Head of caudate nucleus (tissue), 42 donors: ENCODE measurements at regions not wholly inside any gene's neighbourhood (a gene's known extent, or its start where the extent isn't known, plus 50 kb on each side); places are given as distances from the start of the nearest gene placed in this dataset.
"Not testable (repeated sequence)": the region's sequence is repeated elsewhere in the genome, so short reads cannot be mapped to it uniquely, and the experiment has no call there.

ENCODE experiments used
- DNase-seq, 42 donors: peaks; one replicate each; pipeline versions ENCODE4 v3.0.0 to v3.0.0-alpha.2; 2020 to 2021; ENCODE audit warnings: mixed read lengths in 7 of 42
- intact Hi-C: fragments of 100-400 bp; cut with DNase I; formaldehyde crosslinking; loops from one replicate; pipeline ENCODE4 v1.15.0; 2022

DNA sequence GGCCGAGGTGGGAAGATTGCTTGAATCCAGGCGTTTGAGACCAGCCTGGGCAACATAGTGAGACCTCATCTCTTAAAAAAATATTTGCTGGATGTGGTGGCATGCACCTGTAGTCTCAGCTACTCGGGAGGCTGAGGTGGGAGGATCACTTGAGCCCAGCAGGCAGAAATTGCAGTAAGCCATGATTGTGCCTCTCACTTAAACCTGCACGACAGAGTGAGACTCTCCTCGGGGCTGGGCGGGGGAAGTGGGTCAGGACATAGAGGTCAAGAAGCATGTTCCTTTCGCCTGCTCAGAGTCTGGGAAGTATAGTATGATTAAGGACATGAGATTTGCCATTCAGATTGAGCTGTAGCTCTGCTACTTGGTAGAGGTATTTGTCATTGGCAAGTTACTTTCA lies 52.3 kb downstream of the SEPTIN7 start:
- not testable (repeated sequence) for DNase-seq
- intact Hi-C loops = loop anchor here (10.0 kb wide), 1 partner anchor 48 kb away; the partner anchor contains the start of gene SEPTIN7

DNA sequence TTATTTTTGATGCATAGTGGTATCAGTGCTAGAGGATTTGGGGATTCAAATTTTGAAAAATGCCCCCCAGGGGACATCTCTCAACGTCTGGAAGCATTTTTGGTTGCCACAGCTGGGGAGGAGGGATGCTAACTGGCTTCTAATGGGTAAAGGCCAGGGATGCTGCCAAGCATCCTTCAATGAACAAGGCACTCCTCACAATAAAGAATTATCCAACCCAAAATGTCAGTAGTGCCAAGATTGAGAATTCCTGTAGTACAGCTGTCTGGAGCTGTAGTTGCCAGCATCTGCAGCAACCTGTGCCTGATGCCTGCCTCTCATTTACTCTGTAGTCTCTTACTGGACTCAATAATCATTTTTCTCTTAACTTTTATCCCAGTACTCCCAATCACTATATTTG lies 53.5 kb downstream of the SEPTIN7 start:
- intact Hi-C loops = loop anchor here (10.0 kb wide), 1 partner anchor 50 kb away; the partner anchor contains the start of gene SEPTIN7
- DNase-seq = peak in 32 of 42 donors; percentile 9 to 77 (median 46)

DNA sequence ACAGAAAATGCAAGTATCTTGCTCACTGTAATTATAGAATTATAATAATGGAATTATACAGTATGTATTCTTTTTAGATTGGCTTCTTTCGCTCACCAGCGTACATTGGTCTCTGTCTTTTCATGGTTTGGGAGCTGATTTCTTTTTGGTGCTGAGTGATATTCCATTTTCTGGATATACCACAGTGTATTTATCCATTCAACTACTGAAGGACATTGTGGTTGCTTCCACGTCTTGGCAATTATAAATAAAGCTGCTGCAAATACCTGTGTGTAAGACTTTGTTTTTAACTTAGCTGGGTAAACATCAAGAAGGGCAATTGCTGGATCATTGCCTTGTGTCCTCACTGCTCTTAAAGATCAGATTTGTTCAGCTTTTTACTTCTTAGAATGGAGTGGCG lies 55.3 kb downstream of the SEPTIN7 start:
- no peak for DNase-seq
- intact Hi-C loops = loop anchor here (10.0 kb wide), 1 partner anchor 51 kb away; the partner anchor contains the start of gene SEPTIN7

DNA sequence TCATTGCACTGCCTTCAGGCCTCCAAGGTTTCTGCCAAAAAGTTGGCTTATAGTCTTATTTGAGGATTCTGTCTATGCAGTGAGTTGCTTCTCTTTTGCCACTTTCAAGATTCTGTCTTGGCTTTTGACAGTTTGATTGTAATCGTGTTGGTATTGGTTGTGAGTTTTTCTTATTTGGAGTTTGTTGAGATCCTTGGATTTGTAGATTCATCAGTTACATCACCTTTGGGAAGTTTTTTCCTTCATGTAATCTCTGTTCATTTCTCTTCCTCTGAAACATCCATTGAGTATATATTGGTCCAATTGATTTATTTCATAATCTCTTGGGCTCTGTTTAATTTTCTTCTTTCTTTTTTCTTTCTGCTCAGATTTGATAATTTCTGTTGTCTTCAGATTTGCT lies 59.8 kb downstream of the SEPTIN7 start:
- no peak for DNase-seq
- intact Hi-C loops = no loop called here

DNA sequence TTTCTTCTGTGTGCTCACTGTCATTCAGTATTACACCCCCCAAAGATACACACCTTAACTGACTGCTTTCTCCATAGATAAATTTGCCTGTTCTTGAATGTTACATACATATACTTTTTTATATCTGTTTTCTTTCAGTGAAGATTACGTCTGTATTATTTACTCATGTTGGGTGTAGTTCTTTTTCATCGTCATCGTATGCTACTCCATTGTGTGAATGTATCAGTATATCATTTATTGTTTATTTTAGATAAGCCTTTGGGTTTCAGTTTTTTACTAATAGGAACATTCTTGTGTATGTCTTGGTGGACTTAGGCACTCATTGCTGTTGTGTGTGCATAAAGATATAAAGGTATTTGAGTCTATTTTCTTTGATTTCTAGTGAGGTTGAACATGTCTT lies 64.4 kb downstream of the SEPTIN7 start:
- intact Hi-C loops = no loop called here

DNA sequence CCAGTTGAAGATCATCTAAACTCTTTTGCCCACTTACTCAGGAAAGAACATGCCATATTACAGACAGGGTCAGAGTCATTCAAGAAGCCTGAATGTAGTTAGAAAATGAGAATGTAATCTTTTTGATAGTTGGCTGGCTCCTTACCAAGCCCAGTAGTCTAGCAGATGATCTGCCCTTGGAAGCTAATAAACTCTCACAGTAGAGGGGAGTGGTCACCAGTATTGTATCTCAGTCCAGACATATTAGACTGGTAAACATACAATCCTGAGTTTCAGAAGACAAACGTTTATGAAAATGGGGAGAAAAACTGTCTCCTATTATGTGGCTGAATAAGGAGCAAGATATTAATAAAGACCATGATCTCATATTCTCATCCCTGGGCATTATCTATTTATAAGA lies 65.3 kb downstream of the SEPTIN7 start:
- no peak for DNase-seq
- intact Hi-C loops = no loop called here

More for the DNA sequence above, 64.4 kb downstream of the SEPTIN7 start:
- no peak for DNase-seq

DNA sequence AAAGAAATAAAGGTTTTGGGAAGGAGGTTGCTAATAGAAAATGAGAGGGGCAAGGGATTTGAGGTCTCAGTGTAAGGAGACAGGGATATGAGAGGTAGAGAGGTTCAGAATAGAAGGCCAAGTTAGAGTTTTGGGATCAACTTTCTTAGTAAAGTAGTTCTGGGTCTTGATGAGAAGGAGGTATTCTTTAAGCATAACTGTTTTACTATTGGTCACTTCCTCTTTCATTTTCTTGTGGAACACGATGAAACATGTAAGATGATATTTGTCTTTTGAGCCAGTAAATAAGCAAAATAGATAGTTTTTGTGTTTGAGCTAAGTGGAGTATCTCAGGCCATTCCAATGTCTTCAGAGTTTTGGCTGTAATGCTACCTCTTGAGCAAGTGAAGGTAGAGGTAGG lies 68.3 kb downstream of the SEPTIN7 start:
- intact Hi-C loops = not testable (repeated sequence)

DNA sequence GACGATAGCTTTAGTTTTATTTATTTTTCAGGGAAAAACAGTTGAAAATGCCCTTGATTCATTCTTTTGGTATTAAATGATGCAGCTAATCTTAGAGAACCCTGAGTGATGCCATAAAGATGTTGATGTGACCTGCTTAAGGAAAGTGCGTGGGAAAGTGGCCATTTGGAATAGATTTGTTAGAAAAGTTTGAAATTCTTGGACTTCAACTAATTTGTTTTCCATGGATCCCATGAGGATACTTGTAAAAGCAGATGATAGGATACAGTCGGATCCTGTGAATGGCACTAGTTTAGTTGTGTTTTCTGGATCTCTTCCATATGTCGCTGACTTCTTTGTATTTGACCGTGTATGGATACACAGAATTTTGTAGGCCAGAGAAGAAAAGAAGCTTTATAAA lies 69.0 kb downstream of the SEPTIN7 start:
- no peak for DNase-seq
- intact Hi-C loops = no loop called here

More for the DNA sequence above, 68.3 kb downstream of the SEPTIN7 start:
- DNase-seq = not testable (repeated sequence)

DNA sequence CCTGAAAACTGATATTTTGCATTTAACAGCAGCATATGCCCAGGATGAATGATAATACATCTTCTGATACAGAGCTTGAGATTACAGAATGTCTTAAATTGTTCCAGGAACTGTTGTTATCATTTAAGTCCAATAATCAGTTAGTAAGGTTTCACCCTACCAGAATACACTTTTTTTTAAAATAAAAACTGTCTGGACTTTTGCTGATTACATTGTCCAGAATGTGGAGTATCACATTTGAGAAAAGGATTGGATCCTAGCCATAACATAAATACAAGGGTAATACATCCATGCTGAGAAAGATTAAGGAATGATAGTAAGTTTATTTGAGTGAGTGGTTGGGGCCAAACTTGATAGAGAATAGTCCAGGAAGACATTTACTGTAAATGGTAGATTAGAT lies 71.0 kb downstream of the SEPTIN7 start:
- intact Hi-C loops = no loop called here
- DNase-seq = no peak

DNA sequence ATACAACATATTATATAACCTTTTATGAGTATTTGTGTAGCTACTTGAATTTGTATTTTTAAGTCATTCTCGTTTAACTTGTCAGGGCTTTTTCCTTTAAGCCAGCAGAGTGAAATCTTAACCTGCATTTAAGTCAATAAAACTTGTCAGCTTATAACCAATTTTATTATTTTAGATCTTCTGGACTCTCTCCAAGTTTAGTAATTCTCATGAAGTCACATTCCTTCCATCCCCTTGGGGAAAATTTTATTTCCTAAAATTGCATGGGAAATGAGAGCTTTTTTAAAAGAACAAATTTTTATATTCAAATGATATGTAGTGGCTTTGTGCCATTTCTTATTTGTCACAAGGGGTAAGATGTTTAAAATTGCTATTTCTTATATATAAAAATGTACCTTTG lies 74.0 kb downstream of the SEPTIN7 start:
- intact Hi-C loops = no loop called here
- DNase-seq = no peak

DNA sequence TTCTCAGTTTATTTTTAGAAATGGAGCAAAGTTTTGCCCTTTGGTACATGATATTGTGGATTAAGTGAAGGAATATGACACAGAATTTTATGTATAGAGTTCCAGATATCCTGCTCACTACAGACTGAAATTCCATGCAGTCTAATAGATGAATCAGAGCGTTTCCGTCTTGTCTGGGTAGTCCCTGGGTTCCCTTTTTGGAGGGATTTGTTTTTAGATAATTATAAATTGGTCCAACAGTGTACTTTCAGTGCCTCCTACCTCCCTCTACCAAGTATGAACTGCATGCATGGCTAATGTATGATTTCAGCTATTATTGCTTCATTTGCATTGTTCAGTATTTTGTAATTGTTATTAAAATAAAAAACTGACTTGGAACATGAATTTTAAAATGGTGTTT lies 74.4 kb downstream of the SEPTIN7 start:
- no peak for DNase-seq
- intact Hi-C loops = no loop called here

DNA sequence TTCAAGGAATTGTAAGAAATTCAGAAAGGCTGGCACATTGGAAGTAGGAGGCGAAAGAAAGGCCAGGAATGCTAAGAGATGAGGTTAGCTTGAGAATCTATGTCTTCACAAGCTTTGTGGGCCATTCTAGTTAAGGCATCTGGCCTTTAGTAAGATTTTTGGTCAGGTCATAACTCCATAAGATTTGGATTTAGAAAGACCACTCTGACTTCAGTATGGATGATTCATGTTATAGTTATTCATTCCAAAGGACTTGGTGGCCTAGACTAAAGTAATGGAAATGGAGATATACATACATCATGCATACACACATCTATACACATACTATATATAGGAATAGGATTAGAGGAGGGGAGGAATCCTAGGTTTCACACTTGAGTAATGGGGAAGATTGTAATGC lies 77.5 kb downstream of the SEPTIN7 start:
- intact Hi-C loops = no loop called here
- no peak for DNase-seq

DNA sequence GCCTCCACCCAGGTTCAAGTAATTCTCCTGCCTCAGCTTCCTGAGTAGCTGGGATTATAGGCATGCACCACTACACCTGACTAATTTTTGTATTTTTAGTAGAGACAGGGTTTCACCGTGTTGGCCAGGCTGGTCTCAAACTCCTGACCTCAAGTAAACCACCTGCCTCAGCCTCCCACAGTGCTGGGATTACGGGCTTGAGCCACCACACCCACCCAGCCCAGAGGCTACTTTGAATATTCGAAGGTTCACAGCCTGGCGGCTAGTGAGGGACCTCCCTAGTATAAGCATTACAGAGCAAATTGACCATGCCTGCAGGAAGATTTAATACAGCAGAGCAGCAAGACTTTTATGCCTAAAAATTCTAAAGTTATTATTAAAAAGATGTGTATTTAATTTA lies 86.6 kb downstream of the SEPTIN7 start:
- DNase-seq, intact Hi-C loops: not testable (repeated sequence)

DNA sequence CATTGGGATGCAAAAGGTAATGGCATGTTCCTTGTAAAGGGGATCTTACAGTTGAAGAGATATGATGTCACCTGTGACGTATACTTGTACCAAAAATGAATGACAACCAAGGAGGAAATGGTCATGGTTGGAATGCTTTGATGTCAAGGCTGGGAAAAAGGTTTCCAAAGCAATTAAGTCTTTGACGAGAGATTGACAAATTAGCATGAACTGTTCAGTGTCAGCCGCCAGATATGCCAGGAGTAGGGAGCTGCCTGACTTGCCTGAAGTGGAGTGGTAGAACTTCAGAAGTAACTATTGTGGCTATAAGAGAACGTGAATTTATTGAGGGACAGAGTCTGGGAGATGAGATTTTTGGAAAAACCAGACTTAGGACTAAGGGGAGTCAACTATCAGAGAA lies 88.1 kb downstream of the SEPTIN7 start:
- DNase-seq = no peak

DNA sequence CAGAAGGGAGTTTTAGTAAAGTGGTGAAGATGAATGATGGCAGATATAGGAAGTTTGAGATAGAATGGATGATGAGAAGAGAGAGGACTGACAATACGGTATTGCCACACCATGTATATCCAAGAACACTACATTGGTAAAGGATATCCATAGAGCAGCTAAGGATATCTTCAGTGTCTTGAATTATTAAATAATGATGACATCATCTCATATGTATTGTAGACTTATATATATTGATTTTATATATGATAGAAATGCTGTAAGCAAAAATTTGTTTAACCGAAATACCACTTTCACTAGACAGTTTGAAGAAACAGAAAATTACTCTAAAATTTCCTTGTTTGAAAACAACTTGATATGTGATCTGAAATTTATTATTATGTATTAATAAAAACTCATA lies 89.0 kb downstream of the SEPTIN7 start:
- no peak for DNase-seq
- intact Hi-C loops = no loop called here

More for the DNA sequence above, 88.1 kb downstream of the SEPTIN7 start:
- intact Hi-C loops = no loop called here

DNA sequence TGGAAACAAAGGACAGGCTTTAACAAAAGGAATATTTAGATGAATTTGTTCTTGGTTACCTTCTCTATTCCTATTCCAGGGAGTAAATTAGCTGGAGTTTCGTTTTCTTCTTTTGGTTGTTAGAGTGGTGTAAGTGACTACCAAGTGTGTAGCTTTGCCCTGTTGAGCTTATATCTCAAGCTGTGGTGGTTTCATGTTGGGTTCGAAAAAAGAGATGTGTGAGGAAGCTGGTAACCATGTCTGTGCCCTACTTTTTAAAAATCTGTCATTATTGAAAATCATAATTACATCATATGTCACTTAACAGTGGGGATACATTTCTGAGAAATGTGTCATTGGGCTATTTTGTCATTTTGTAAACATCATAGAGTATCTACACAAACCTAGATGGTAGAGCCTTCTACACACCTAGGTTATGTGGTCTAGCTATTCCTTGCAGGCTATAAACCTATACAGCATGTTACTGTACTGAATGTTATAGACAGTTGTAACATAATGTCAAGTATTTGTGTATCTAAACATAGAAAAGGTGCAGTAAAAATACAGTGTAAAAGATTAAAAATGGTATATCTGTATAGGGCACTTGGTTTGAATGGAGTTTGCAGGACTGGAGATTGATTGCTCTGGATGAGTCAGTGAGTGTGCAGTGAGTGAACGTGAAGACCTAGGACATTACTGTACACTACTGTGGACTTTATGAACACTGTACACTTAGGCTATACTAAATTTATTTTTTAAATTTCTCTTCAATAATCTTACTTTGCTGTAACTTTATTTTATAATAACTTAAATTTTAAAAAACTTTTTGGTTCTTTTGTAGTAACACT lies 90.4 kb downstream of the SEPTIN7 start:
- DNase-seq = no peak
- intact Hi-C loops = no loop called here

DNA sequence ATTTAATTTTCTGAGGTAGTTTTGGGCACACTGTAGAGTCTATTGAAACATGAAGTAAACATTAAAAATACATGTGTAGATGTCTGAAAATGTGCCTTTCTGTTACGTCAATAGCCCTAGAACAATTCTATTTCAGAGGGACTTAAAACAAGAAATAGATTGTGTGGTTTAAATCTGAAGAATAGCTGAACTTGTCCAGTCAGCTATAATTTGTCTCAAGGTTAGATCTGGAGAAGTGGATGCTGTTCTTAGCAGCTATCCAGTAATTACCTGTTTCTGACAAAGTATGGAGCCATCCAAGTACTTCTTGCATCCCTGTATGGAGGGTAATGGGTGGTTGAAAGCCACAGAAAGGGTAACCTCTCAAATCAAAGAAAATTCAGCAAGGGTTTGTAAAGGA lies 92.8 kb downstream of the SEPTIN7 start:
- intact Hi-C loops = no loop called here
- DNase-seq = no peak

DNA sequence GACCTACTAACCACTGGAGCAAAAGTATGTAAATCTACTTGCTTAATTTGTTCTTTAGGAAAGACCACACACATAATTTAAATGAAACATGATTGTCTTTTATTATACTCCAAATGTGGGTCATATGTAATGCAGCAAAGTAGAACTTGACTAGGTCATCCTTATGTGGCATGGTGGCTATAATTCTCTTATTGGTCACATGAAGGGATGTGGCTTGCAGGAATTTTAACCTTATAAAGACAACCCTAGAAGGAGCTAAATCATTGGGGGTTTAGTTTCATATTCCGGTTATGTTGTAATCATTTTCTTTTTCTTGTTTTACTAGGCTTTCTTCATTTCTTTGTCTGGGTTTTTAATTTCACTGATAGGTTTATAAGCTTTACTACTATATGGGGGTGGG lies 93.9 kb downstream of the SEPTIN7 start:
- intact Hi-C loops = no loop called here

DNA sequence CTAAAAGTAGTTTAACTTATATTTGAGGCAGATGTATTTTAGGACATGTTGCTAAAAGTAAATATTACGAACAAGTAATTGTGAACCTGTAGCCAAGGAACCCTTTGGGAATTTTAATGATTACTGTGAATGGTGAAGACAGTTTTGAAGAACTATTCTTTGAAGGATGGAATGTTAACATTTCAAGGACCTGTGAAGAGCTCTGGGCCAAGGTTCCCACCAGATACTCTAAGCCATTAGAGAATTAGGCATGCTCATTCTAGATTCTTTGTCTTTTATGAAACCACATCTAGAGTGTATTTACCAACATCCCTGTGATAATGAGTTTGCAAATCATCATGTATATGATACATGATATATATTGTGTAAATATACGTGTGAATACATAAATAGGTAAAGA lies 99.8 kb downstream of the SEPTIN7 start:
- no peak for DNase-seq
- intact Hi-C loops = loop anchor here (10.0 kb wide), 1 partner anchor 96 kb away; the partner anchor contains the start of gene SEPTIN7

More for the DNA sequence above, 93.9 kb downstream of the SEPTIN7 start:
- DNase-seq = no peak

DNA sequence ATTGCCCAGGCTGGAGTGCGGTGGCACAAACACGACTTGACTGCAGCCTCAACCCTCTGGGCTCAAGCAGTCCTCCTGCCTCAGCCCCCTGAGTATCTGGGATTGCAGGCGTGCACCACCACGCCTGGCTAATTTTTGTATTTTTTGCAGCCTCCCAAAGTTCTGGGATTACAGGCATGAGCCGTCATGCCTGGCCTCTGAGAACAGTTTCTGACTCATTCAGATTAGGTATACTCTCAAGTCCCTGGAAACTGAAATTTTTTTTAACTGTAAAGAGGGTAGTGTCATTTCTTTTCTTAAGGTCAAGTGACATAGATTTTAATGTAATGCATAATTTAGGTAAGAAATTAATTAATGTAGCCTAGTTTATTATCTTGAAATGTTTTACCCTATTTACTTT lies 104.7 kb downstream of the SEPTIN7 start:
- no peak for DNase-seq
- intact Hi-C loops = loop anchor here (5.0 to 10.0 kb wide), 2 partner anchors 101 to 193 kb away; partner anchors contain the start of gene SEPTIN7
